OCI-LY1 (cell line): ENCODE measurements at regions not wholly inside any gene's neighbourhood (a gene's known extent, or its start where the extent isn't known, plus 50 kb on each side); places are given as distances from the start of the nearest gene placed in this dataset.

ENCODE experiments used
- H2AFZ ChIP-seq: fragments of 200-600 bp; sonication (generic), shearing (Covaris generic); 2 replicates; pipeline ENCODE4 v1.6.0; 2014; ENCODE audit warnings: antibody characterized with exemption, mild to moderate bottlenecking, low read length
- H3F3A ChIP-seq: fragments of 200-600 bp; sonication (generic), shearing (Covaris generic); 2 replicates; pipeline ENCODE4 v1.6.0; 2014; ENCODE audit warnings: mild to moderate bottlenecking, antibody characterized with exemption, low read length, moderate library complexity; ENCODE audit not compliant: insufficient read depth
- H3K27ac ChIP-seq: fragments of 200-600 bp; sonication (generic); 2 replicates; pipeline ENCODE4 v1.5.1; 2014; ENCODE audit warnings: low read length, mixed run types, mild to moderate bottlenecking, low read depth; ENCODE audit not compliant: poor library complexity, severe bottlenecking
- H3K27me3 ChIP-seq: fragments of 200-600 bp; sonication (generic); 2 replicates; pipeline ENCODE4 v1.6.0; 2014; ENCODE audit warnings: antibody characterized with exemption, mild to moderate bottlenecking, low read length, moderate library complexity; ENCODE audit not compliant: insufficient read depth
- H3K36me3 ChIP-seq: fragments of 200-600 bp; sonication (generic); 2 replicates; pipeline ENCODE4 v1.6.1; 2014; ENCODE audit warnings: mild to moderate bottlenecking, antibody characterized with exemption, low read length, moderate library complexity, mixed read lengths; ENCODE audit not compliant: insufficient read depth
- H3K4me1 ChIP-seq: fragments of 200-600 bp; sonication (generic); 2 replicates; pipeline ENCODE4 v1.5.1; 2014; ENCODE audit warnings: mild to moderate bottlenecking, low read length, moderate library complexity; ENCODE audit not compliant: insufficient read depth, severe bottlenecking
- H3K4me2 ChIP-seq: fragments of 200-600 bp; sonication (generic), shearing (Covaris generic); 2 replicates; pipeline ENCODE4 v1.6.1; 2014; ENCODE audit warnings: low read length
- H3K4me3 ChIP-seq: fragments of 200-600 bp; sonication (generic); 2 replicates; pipeline ENCODE4 v1.5.1; 2014; ENCODE audit warnings: low read length, low read depth, mild to moderate bottlenecking, mixed read lengths; ENCODE audit not compliant: poor library complexity, severe bottlenecking
- H3K79me2 ChIP-seq: fragments of 200-600 bp; shearing (Covaris generic); 2 replicates; pipeline ENCODE4 v1.6.1; 2016; ENCODE audit warnings: mixed run types, low read length, mixed read lengths; ENCODE audit not compliant: insufficient read depth
- H3K9ac ChIP-seq: fragments of 200-600 bp; sonication (generic), shearing (Covaris generic); 2 replicates; pipeline ENCODE4 v1.6.1; 2014; ENCODE audit warnings: mild to moderate bottlenecking, low read length, mixed read lengths
- H3K9me2 ChIP-seq: fragments of 200-600 bp; sonication (generic), shearing (Covaris generic); 2 replicates; pipeline ENCODE4 v1.6.1; 2014; ENCODE audit warnings: low read depth, mild to moderate bottlenecking, low read length, mixed read lengths
- H3K9me3 ChIP-seq: fragments of 200-600 bp; shearing (Covaris generic); 2 replicates; pipeline ENCODE4 v1.6.1; 2014; ENCODE audit warnings: low read length, mixed read lengths
- H4K20me1 ChIP-seq: fragments of 200-600 bp; sonication (generic), shearing (Covaris generic); 2 replicates; pipeline ENCODE4 v1.6.0; 2016; ENCODE audit warnings: mild to moderate bottlenecking, low read length; ENCODE audit not compliant: insufficient read depth
- EZH2 ChIP-seq: fragments of 200-600 bp; sonication (generic), shearing (Covaris generic); IDR thresholded peaks from 2 replicates; pipeline ENCODE4 v1.8.0; 2017; ENCODE audit warnings: borderline replicate concordance, mixed run types, mild to moderate bottlenecking, antibody characterized with exemption, low read length, moderate library complexity, mixed read lengths
- TF ChIP-seq, protein P1 (sequence below): fragments of 200-600 bp; sonication (generic), shearing (Covaris generic); IDR thresholded peaks from 2 replicates; pipeline ENCODE4 v1.5.1; 2017; ENCODE audit warnings: mild to moderate bottlenecking, antibody characterized with exemption, low read length, moderate library complexity, mixed read lengths

DNA sequence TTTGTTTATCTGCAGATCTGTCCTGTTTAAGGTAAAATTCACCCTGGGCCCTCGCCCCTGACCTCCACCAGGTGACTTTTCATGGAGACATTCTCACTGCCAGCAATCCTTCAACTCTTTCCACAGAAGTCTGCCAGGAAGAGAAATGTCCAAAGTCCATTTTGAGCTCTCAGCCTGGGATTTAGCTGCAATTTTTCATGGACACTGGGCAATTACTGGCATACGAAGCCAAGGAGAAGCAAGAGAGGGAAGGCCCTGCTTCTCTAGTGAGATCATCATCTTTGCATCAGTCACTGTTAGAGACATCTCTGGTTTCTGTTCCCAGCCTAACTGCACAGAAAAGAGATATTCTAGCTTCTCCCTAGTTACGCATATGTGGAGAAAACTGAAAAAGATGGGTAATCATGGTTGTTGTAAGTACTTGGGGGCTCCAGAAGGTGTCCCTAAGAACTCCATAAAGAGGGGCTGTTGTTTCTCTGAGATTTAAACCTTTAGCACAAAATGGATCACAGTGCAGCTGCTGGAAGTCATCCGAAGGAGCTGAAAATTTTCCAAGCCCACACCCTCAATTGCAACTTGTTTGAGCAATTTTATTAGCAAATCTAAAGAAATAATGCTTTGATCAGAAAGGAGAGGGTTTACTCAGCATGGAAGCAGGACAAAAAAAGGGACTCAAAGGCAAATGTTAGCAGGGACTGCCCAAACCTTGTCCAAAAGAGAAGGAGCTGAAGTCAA lies 168.9 kb downstream of the SNX10 start:
- Histone ChIP-seq H3K79me2 (no peaks in the 10 kb centered on the region), H3K9me3 (no peaks in the 10 kb centered on the region), H3K4me1 (no peaks in the 10 kb centered on the region), H4K20me1 (no peaks in the 10 kb centered on the region), H3K9me2 (no peaks in the 10 kb centered on the region), H3F3A (no peaks in the 10 kb centered on the region), H3K27me3 (no peaks in the 10 kb centered on the region), H3K27ac (no peak overlapping the region), H2AFZ (no peak overlapping the region), H3K4me3 (no peak overlapping the region), H3K4me2 (no peak overlapping the region), H3K9ac (no peak overlapping the region), H3K36me3 (no peaks in the 10 kb centered on the region)
- TF ChIP-seq, protein P1, sequence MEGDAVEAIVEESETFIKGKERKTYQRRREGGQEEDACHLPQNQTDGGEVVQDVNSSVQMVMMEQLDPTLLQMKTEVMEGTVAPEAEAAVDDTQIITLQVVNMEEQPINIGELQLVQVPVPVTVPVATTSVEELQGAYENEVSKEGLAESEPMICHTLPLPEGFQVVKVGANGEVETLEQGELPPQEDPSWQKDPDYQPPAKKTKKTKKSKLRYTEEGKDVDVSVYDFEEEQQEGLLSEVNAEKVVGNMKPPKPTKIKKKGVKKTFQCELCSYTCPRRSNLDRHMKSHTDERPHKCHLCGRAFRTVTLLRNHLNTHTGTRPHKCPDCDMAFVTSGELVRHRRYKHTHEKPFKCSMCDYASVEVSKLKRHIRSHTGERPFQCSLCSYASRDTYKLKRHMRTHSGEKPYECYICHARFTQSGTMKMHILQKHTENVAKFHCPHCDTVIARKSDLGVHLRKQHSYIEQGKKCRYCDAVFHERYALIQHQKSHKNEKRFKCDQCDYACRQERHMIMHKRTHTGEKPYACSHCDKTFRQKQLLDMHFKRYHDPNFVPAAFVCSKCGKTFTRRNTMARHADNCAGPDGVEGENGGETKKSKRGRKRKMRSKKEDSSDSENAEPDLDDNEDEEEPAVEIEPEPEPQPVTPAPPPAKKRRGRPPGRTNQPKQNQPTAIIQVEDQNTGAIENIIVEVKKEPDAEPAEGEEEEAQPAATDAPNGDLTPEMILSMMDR = no peak
- TF ChIP-seq EZH2 = no peak

DNA sequence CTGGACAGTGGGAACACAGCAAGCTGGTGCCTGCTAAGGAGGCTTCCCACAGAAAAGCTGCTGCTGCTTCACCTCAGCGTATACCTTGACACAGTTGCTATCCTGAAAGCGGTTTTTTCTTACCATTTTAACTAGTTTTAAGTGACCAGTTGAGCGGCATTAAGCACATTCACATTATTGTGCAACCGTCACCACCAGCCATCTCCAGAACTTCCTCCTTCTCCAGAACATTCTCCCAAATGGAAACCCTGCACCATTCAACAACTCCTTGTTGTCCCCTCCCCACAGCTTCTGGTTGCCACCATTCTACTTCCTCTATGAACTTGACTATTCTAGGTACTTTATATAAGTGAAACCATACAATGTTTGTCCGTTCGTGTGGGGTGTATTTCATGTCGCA lies 169.9 kb downstream of the SNX10 start:
- Histone ChIP-seq H3F3A (no peaks in the 10 kb centered on the region), H4K20me1 (no peaks in the 10 kb centered on the region), H3K9me2 (no peaks in the 10 kb centered on the region), H3K4me3 (no peak overlapping the region), H3K27ac (no peak overlapping the region), H2AFZ (no peak overlapping the region), H3K9ac (no peak overlapping the region), H3K79me2 (no peaks in the 10 kb centered on the region), H3K4me1 (no peaks in the 10 kb centered on the region), H3K9me3 (no peaks in the 10 kb centered on the region), H3K27me3 (no peaks in the 10 kb centered on the region), H3K36me3 (no peaks in the 10 kb centered on the region), H3K4me2 (no peak overlapping the region)
- no peak for TF ChIP-seq EZH2

DNA sequence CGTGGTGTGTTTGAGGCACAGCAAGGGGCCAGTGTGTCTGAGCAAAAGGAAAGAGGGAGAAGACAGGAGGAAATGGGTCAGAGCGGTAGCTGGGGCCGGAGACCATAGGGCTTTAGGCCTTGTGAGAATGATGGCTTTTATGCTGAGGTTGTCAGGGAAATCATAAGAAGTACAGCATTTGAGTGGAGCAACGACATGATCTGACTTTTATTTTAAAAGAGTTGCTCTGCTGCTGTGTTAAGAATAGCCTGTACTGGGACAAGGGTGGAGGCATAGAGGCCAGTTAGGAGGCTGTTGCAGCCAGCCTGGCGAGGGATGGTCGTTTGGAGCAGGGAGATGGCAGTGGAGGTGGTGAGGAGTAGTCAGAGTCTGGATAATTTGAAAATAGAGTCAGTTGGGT lies 174.3 kb downstream of the SNX10 start:
- Histone ChIP-seq H4K20me1 (no peaks in the 10 kb centered on the region), H3F3A (no peaks in the 10 kb centered on the region), H3K4me1 (no peaks in the 10 kb centered on the region), H3K27ac (no peak overlapping the region), H3K9ac (no peak overlapping the region), H3K27me3 (no peaks in the 10 kb centered on the region), H3K9me2 (no peaks in the 10 kb centered on the region), H2AFZ (no peak overlapping the region), H3K9me3 (no peaks in the 10 kb centered on the region), H3K79me2 (no peaks in the 10 kb centered on the region), H3K4me2 (no peak overlapping the region), H3K4me3 (no peak overlapping the region), H3K36me3 (no peaks in the 10 kb centered on the region)
- no peak for TF ChIP-seq EZH2
- TF ChIP-seq, protein P1 = no peak

DNA sequence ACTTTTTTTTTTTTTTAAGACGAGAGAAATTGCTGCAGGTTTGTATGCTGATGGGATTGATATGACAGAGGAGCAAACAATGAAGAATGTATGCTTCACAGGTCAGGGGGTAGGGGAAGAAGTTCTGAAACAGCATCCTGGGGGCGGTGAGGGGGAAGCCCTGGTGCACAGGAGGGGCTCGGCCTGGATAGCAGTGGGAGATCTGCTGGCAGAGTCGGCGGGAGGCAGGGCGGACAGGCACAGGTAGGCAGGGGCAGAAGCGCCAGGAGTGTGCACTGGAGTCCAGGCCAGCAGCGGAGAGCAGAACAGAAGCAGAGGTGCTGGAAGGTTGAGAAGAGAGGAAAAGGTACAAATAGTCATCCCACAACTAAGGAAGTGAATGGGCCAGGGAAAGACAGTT lies 175.4 kb downstream of the SNX10 start:
- Histone ChIP-seq H3K79me2 (no peaks in the 10 kb centered on the region), H3K4me1 (no peaks in the 10 kb centered on the region), H3F3A (no peaks in the 10 kb centered on the region), H3K9me3 (no peaks in the 10 kb centered on the region), H3K27ac (no peak overlapping the region), H3K27me3 (no peaks in the 10 kb centered on the region), H2AFZ (no peak overlapping the region), H3K9me2 (no peaks in the 10 kb centered on the region), H3K4me3 (no peak overlapping the region), H3K9ac (no peak overlapping the region), H4K20me1 (no peaks in the 10 kb centered on the region), H3K36me3 (no peaks in the 10 kb centered on the region), H3K4me2 (no peak overlapping the region)
- TF ChIP-seq EZH2 = no peak
- TF ChIP-seq, protein P1 = no peak
